Caco-2 (cell line): ENCODE measurements at regions not wholly inside any gene's neighbourhood (a gene's known extent, or its start where the extent isn't known, plus 50 kb on each side); places are given as distances from the start of the nearest gene placed in this dataset.

Experiments used
- BruUV-seq: library from RNA; stranded (reverse); fragments of 400-500 nt; replicated peaks from 2 replicates; lab custom pipeline; 2021; lab: Mats Ljungman, UMichigan
- CTCF ChIA-PET: fragments of 300-600 bp; sonication (Branson Sonifier 250); formaldehyde crosslinking; loops from one replicate; lab custom pipeline; 2022; ENCODE audit warnings: antibody characterized with exemption; lab: Charles Lee
- POLR2A ChIA-PET: fragments of 300-600 bp; sonication (Branson Sonifier 250); formaldehyde crosslinking; loops from one replicate; lab custom pipeline; 2022; ENCODE audit warnings: antibody characterized with exemption; lab: Charles Lee
- DNase-seq, 2 experiments: peaks; one replicate each; pipeline versions ENCODE4 v3.0.0 to v3.0.0-alpha.2; 2020 to 2022
- H3K27me3 ChIP-seq: replicated peaks from 2 replicates; pipeline ENCODE4 v1.6.0; 2011; ENCODE audit warnings: low read length; ENCODE audit not compliant: control insufficient read depth, insufficient read depth
- H3K36me3 ChIP-seq: 2 replicates; pipeline ENCODE4 v1.5.1; 2011; ENCODE audit warnings: low read length; ENCODE audit not compliant: control insufficient read depth, insufficient read depth
- H3K4me1 ChIP-seq: fragments of 250-450 bp; sonication (Bioruptor Pico); 2 replicates; pipeline ENCODE4 v1.5.1; 2020; ENCODE audit warnings: mild to moderate bottlenecking
- H3K4me3 ChIP-seq: 2 replicates; pipeline ENCODE4 v1.5.1; 2011; ENCODE audit warnings: low read depth, mild to moderate bottlenecking, control low read depth, low read length
- H3K9me3 ChIP-seq: fragments of 250-450 bp; sonication (Bioruptor Pico); 2 replicates; pipeline ENCODE4 v1.5.1; 2020; ENCODE audit warnings: mild to moderate bottlenecking, moderate library complexity
- H3K27ac Mint-ChIP-seq: one replicate; pipeline ENCODE4 v1.8.0; 2022; ENCODE audit warnings: mixed read lengths; ENCODE audit not compliant: unreplicated experiment
- H3K27me3 Mint-ChIP-seq: one replicate; pipeline ENCODE4 v1.8.0; 2022; ENCODE audit warnings: mixed read lengths; ENCODE audit not compliant: insufficient read depth, unreplicated experiment
- H3K36me3 Mint-ChIP-seq: one replicate; pipeline ENCODE4 v1.8.0; 2022; ENCODE audit warnings: mild to moderate bottlenecking, mixed read lengths; ENCODE audit not compliant: insufficient read depth, unreplicated experiment
- H3K4me1 Mint-ChIP-seq: one replicate; pipeline ENCODE4 v1.8.0; 2022; ENCODE audit warnings: low read depth, mixed read lengths; ENCODE audit not compliant: unreplicated experiment
- H3K4me3 Mint-ChIP-seq: one replicate; pipeline ENCODE4 v1.8.0; 2022; ENCODE audit warnings: mild to moderate bottlenecking, moderate library complexity, mixed read lengths; ENCODE audit not compliant: unreplicated experiment
- H3K9me3 Mint-ChIP-seq: one replicate; pipeline ENCODE4 v1.8.0; 2022; ENCODE audit warnings: mixed read lengths; ENCODE audit not compliant: unreplicated experiment
- CTCF ChIP-seq, 2 experiments: fragments of 200-600 bp in 1 of 2; IDR thresholded peaks; 1 replicate in 1 of 2; 2 replicates in 1 of 2; pipeline versions ENCODE4 v1.5.1 to v1.8.0; 2011 to 2022; ENCODE audit warnings: antibody characterized with exemption in 1 of 2, control low read depth in 1 of 2, inconsistent platforms in 1 of 2, low read depth in 1 of 2, low read length in 1 of 2, mild to moderate bottlenecking in 1 of 2, moderate library complexity in 1 of 2; ENCODE audit not compliant: insufficient read depth in 1 of 2, severe bottlenecking in 1 of 2, unreplicated experiment in 1 of 2
- intact Hi-C: fragments of 100-400 bp; cut with micrococcal nuclease; formaldehyde crosslinking; loops from one replicate; pipeline ENCODE4 v1.10.0; 2022; ENCODE audit not compliant: unreplicated experiment

- Histone ChIP-seq H3K36me3 (peaks cover 1% of the 10 kb centered on the region; the same call in 1 of the 2 replicates), H3K9me3 (no peaks in the 10 kb centered on the region), H3K4me3 (no peak overlapping the region), H3K27me3 (no peaks in the 10 kb centered on the region), H3K4me1 (peaks cover 50% of the 10 kb centered on the region)
- H3K4me1 Mint-ChIP-seq, result peaks cover 52% of the 10 kb centered on the region
- no TSS peak for BruUV-seq
- peak overlapping the region; percentile 92 for H3K27ac Mint-ChIP-seq
- intact Hi-C loops, result loop anchor here (5.0 to 10.0 kb wide), 2 partner anchors 64 to 249 kb away; no protein-coding TSS in a partner anchor
- H3K36me3 Mint-ChIP-seq, result peaks cover 58% of the 10 kb centered on the region
- ChIA-PET POLR2A (interaction anchor here (0.6 kb wide), 1 partner anchor 1249 kb away, joined by 3 read pairs; no protein-coding TSS in a partner anchor), CTCF (no interaction called here)
- no peaks in the 10 kb centered on the region for H3K27me3 Mint-ChIP-seq
- no peak for TF ChIP-seq CTCF (IDR thresholded peaks at IDR 0.05; ENCODE audit: insufficient read depth in 1 of 2, low read depth in 1 of 2, low read length in 1 of 2, severe bottlenecking in 1 of 2, unreplicated experiment in 1 of 2)
- DNase-seq, result no peak
- peaks cover 19% of the 10 kb centered on the region for H3K9me3 Mint-ChIP-seq
- peak overlapping the region; percentile 42 for H3K4me3 Mint-ChIP-seq
These were observed 196.3 kb upstream of the TPM1 start for GRCh38 chr15:62846131-62846804.

GRCh38 chr15:62846805-62847495, 195.6 kb upstream of the TPM1 start:
- H3K27me3 ChIP-seq, result no peaks in the 10 kb centered on the region
- H3K36me3 Mint-ChIP-seq, result peaks cover 51% of the 10 kb centered on the region
- no peaks in the 10 kb centered on the region for H3K9me3 ChIP-seq
- no peak overlapping the region for H3K27ac Mint-ChIP-seq
- peaks cover 19% of the 10 kb centered on the region for H3K9me3 Mint-ChIP-seq
- ChIA-PET POLR2A (no interaction called here), CTCF (no interaction called here)
- H3K4me3 Mint-ChIP-seq, result no peak overlapping the region
- peaks cover 57% of the 10 kb centered on the region for H3K4me1 ChIP-seq
- peaks cover 52% of the 10 kb centered on the region for H3K4me1 Mint-ChIP-seq
- TF ChIP-seq CTCF (IDR thresholded peaks at IDR 0.05; ENCODE audit: insufficient read depth in 1 of 2, low read depth in 1 of 2, low read length in 1 of 2, severe bottlenecking in 1 of 2, unreplicated experiment in 1 of 2), result no peak
- no peaks in the 10 kb centered on the region for H3K27me3 Mint-ChIP-seq
- no peak for DNase-seq
- no peak overlapping the region for H3K4me3 ChIP-seq
- H3K36me3 ChIP-seq, result peaks cover 1% of the 10 kb centered on the region; the same call in 1 of the 2 replicates
- BruUV-seq, result no TSS peak
- intact Hi-C loops, result loop anchor here (5.0 to 10.0 kb wide), 2 partner anchors 65 to 248 kb away; no protein-coding TSS in a partner anchor

- Mint-ChIP-seq H3K27ac (peak overlapping the region; percentile 81), H3K36me3 (peaks cover 43% of the 10 kb centered on the region), H3K9me3 (peaks cover 19% of the 10 kb centered on the region), H3K4me1 (peaks cover 52% of the 10 kb centered on the region), H3K4me3 (no peak overlapping the region), H3K27me3 (no peaks in the 10 kb centered on the region)
- intact Hi-C loops, result loop anchor here (5.0 to 10.0 kb wide), 2 partner anchors 66 to 247 kb away; no protein-coding TSS in a partner anchor
- no peak overlapping the region for H3K4me3 ChIP-seq
- ChIA-PET POLR2A (no interaction called here), CTCF (no interaction called here)
- peaks cover 59% of the 10 kb centered on the region for H3K4me1 ChIP-seq
- no peaks in the 10 kb centered on the region for H3K9me3 ChIP-seq
- no peaks in the 10 kb centered on the region for H3K27me3 ChIP-seq
- DNase-seq, result peak; percentile 57 to 58
- no TSS peak for BruUV-seq
- peak; percentile 42 to 49 for TF ChIP-seq CTCF (IDR thresholded peaks at IDR 0.05; ENCODE audit: insufficient read depth in 1 of 2, low read depth in 1 of 2, low read length in 1 of 2, severe bottlenecking in 1 of 2, unreplicated experiment in 1 of 2)
- no peaks in the 10 kb centered on the region for H3K36me3 ChIP-seq
These were observed 194.6 kb upstream of the TPM1 start for GRCh38 chr15:62847900-62848489.
